ENCODE measurements at regions not wholly inside any gene's neighbourhood (a gene's known extent, or its start where the extent isn't known, plus 50 kb on each side); places are given as distances from the start of the nearest gene placed in this dataset.

GRCh38 chr12:92297405-92297804, 151.8 kb upstream of the BTG1 start:
- DNase-seq, result no peak

- no peak for DNase-seq
Measured at GRCh38 chr12:92295523-92295922, 149.9 kb upstream of the BTG1 start.

- DNase-seq, result no peak
Measured at GRCh38 chr12:92294676-92295440, 149.2 kb upstream of the BTG1 start.

- DNase-seq, result no peak
Measured at GRCh38 chr12:92292016-92292415, 146.4 kb upstream of the BTG1 start.

GRCh38 chr12:92290886-92291285, 145.2 kb upstream of the BTG1 start:
- no peak for DNase-seq

GRCh38 chr12:92290350-92290695, 144.7 kb upstream of the BTG1 start:
- DNase-seq, result no peak

- DNase-seq, result no peak
Measured at GRCh38 chr12:92289629-92290349, 144.1 kb upstream of the BTG1 start.

GRCh38 chr12:92288561-92288960, 142.9 kb upstream of the BTG1 start:
- DNase-seq, result no peak

- DNase-seq, result no peak
Measured at GRCh38 chr12:92278378-92278828, 132.8 kb upstream of the BTG1 start.

GRCh38 chr12:92277795-92278194, 132.1 kb upstream of the BTG1 start:
- DNase-seq, result no peak

- no peak for DNase-seq
Measured at GRCh38 chr12:92276276-92276675, 130.6 kb upstream of the BTG1 start.

GRCh38 chr12:92275443-92276154, 130.0 kb upstream of the BTG1 start:
- DNase-seq, result no peak

GRCh38 chr12:92273076-92273475, 127.4 kb upstream of the BTG1 start:
- no peak for DNase-seq

GRCh38 chr12:92272061-92272964, 126.7 kb upstream of the BTG1 start:
- no peak for DNase-seq

GRCh38 chr12:92271341-92271740, 125.7 kb upstream of the BTG1 start:
- DNase-seq, result no peak

GRCh38 chr12:92270521-92270920, 124.9 kb upstream of the BTG1 start:
- DNase-seq, result no peak

- DNase-seq, result no peak
Measured at GRCh38 chr12:92268946-92269345, 123.3 kb upstream of the BTG1 start.

- DNase-seq, result no peak
Measured at GRCh38 chr12:92261692-92262091, 116.0 kb upstream of the BTG1 start.

- no peak for DNase-seq
Measured at GRCh38 chr12:92261071-92261470, 115.4 kb upstream of the BTG1 start.

GRCh38 chr12:92259696-92260251, 114.1 kb upstream of the BTG1 start:
- DNase-seq, result no peak

- no peak for DNase-seq
Measured at GRCh38 chr12:92259291-92259690, 113.6 kb upstream of the BTG1 start.

- no peak for DNase-seq
Measured at GRCh38 chr12:92257261-92257660, 111.6 kb upstream of the BTG1 start.

Data from hematopoietic multipotent progenitor cell treated with erythropoietin and hydrocortisone succinate and interleukin-3 and kit ligand, for 8 days (in vitro differentiated cells).